ENCODE measurements at regions not wholly inside any gene's neighbourhood (a gene's known extent, or its start where the extent isn't known, plus 50 kb on each side); places are given as distances from the start of the nearest gene placed in this dataset.

DNA sequence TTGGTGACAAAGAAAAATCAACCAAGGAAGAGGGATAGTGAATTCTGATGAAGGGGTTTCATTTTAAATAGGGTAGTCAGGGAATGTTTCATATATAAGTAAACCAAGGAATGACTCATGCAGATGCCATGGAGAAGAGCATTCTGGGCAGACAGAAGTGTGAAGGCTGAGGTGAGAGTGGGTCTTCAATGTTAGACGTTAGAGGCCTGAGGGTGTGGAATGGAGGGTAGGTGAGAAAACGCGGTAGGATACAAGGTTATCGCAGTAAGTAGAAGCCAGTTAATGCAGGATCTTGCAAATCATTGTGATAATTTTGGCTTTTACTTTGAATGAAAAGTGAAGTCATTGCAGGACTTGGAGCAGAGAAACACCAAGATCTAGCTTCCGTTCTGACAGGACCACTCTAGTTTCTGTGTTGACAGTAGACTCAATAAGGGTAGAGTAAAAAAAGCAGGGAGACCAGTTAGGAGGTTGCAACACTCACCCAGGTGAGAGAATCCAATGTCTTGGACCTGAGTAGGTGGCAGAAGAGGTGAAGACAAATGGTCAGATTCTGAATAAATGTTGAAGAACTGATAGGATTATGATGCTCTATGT lies 225.2 kb upstream of the TMTC4 start:
- no peak for DNase-seq (ENCODE audit: low read depth)
- no peak overlapping the region for H3K4me3 ChIP-seq (ENCODE audit: low read depth, low read length)
- TF ChIP-seq, protein P1, sequence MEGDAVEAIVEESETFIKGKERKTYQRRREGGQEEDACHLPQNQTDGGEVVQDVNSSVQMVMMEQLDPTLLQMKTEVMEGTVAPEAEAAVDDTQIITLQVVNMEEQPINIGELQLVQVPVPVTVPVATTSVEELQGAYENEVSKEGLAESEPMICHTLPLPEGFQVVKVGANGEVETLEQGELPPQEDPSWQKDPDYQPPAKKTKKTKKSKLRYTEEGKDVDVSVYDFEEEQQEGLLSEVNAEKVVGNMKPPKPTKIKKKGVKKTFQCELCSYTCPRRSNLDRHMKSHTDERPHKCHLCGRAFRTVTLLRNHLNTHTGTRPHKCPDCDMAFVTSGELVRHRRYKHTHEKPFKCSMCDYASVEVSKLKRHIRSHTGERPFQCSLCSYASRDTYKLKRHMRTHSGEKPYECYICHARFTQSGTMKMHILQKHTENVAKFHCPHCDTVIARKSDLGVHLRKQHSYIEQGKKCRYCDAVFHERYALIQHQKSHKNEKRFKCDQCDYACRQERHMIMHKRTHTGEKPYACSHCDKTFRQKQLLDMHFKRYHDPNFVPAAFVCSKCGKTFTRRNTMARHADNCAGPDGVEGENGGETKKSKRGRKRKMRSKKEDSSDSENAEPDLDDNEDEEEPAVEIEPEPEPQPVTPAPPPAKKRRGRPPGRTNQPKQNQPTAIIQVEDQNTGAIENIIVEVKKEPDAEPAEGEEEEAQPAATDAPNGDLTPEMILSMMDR (IDR thresholded peaks at IDR 0.05; ENCODE audit: low read depth, low read length, missing control alignments), result no peak

- DNase-seq (ENCODE audit: low read depth), result no peak
- no peak overlapping the region for H3K4me3 ChIP-seq (ENCODE audit: low read depth, low read length)
- TF ChIP-seq, protein P1 (IDR thresholded peaks at IDR 0.05; ENCODE audit: low read depth, low read length, missing control alignments), result no peak
Observed at GRCh38 chr13:100898431-100898830, 223.8 kb upstream of the TMTC4 start.

- H3K4me3 ChIP-seq (ENCODE audit: low read depth, low read length), result no peak overlapping the region
- TF ChIP-seq, protein P1 (IDR thresholded peaks at IDR 0.05; ENCODE audit: low read depth, low read length, missing control alignments), result no peak
- DNase-seq (ENCODE audit: low read depth), result no peak
Observed at GRCh38 chr13:100895651-100896050, 221.1 kb upstream of the TMTC4 start.

- DNase-seq (ENCODE audit: low read depth), result no peak
- TF ChIP-seq, protein P1 (IDR thresholded peaks at IDR 0.05; ENCODE audit: low read depth, low read length, missing control alignments), result no peak
- H3K4me3 ChIP-seq (ENCODE audit: low read depth, low read length), result no peak overlapping the region
Observed at GRCh38 chr13:100892981-100893380, 218.4 kb upstream of the TMTC4 start.

- DNase-seq (ENCODE audit: low read depth), result no peak
Observed at GRCh38 chr13:100890645-100891044, 216.1 kb upstream of the TMTC4 start.

DNA sequence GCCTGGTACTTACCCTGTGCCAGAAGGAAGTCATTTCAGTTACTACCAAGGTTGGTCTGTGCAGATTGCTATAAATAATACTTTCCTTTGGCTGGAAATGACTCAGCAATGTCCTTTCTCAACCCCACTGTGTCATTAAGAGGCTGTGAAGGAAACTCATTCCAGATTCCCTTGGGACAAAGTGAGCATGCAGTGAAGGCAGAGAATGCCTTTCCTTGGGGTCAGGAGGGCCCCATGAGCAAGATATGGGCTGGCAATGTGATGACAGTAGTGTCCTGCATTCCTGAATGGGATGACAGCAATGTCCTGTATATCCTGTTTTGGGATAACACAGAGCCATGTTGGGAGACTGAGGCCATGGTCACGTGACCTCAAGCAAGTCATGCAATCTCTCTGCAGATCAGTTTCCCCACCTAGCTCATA lies 213.1 kb upstream of the TMTC4 start:
- no peak overlapping the region for H3K4me3 ChIP-seq (ENCODE audit: low read depth, low read length)
- DNase-seq (ENCODE audit: low read depth), result no peak
- TF ChIP-seq, protein P1 (IDR thresholded peaks at IDR 0.05; ENCODE audit: low read depth, low read length, missing control alignments), result no peak

More at GRCh38 chr13:100890645-100891044, 216.1 kb upstream of the TMTC4 start:
- TF ChIP-seq, protein P1 (IDR thresholded peaks at IDR 0.05; ENCODE audit: low read depth, low read length, missing control alignments), result no peak
- no peak overlapping the region for H3K4me3 ChIP-seq (ENCODE audit: low read depth, low read length)

DNA sequence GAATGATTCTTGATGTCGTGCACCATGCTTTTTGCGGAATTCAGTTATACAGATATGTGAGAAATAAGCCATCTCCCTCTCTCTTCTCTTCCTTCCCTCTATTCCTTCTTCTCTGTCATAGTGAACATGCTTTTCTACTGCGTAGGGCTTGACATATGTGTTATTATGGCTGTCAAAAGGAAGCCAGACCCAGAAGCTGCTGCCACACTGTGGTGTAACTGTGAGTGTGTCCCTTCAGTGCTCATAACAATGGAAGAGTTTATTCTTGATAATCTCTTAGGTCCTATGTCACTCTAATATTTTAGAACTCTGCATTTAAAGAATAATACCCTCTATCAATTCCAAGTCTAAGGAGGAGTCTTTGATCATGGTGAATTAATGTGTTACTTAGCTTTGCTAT lies 208.9 kb upstream of the TMTC4 start:
- TF ChIP-seq, protein P1 (IDR thresholded peaks at IDR 0.05; ENCODE audit: low read depth, low read length, missing control alignments), result no peak
- no peak overlapping the region for H3K4me3 ChIP-seq (ENCODE audit: low read depth, low read length)
- DNase-seq (ENCODE audit: low read depth), result no peak
